GM12891 (cell line): ENCODE measurements at regions not wholly inside any gene's neighbourhood (a gene's known extent, or its start where the extent isn't known, plus 50 kb on each side); places are given as distances from the start of the nearest gene placed in this dataset.

Experiments used
- POLR2A ChIP-seq: IDR thresholded peaks from 2 replicates; pipeline ENCODE4 v1.6.1; 2011; ENCODE audit warnings: low read depth, low read length, control low read depth
- POLR2AphosphoS5 ChIP-seq: IDR thresholded peaks from 2 replicates; pipeline ENCODE4 v1.6.1; 2011; ENCODE audit warnings: low read depth, low read length, control low read depth
- POU2F2 ChIP-seq: IDR thresholded peaks from 2 replicates; pipeline ENCODE4 v1.6.1; 2011; ENCODE audit warnings: low read depth, mild to moderate bottlenecking, control low read depth, low read length, moderate library complexity
- SPI1 ChIP-seq: IDR thresholded peaks from 2 replicates; pipeline ENCODE4 v1.6.1; 2011; ENCODE audit warnings: low read depth, low read length, control low read depth
- TAF1 ChIP-seq: IDR thresholded peaks from 2 replicates; pipeline ENCODE4 v1.6.1; 2011; ENCODE audit warnings: low read depth, low read length, control low read depth

GRCh38 chrX:110466790-110467189 is 108.1 kb downstream of the RTL9 start:
- TF ChIP-seq POLR2AphosphoS5 (no peak), POLR2A (no peak), SPI1 (no peak), POU2F2 (no peak), TAF1 (no peak)
